HG03558 (cell line): ENCODE measurements at regions not wholly inside any gene's neighbourhood (a gene's known extent, or its start where the extent isn't known, plus 50 kb on each side); places are given as distances from the start of the nearest gene placed in this dataset.

Experiments used
- ATAC-seq: cut with Tn5 transposase; IDR thresholded peaks from one replicate; pipeline ENCODE4 v1.9.1; 2021; ENCODE audit warnings: moderate number of reproducible peaks; ENCODE audit not compliant: unreplicated experiment; ENCODE audit errors: extremely low read depth

- ATAC-seq: no peak
Measured at GRCh38 chr3:182369861-182370260, 423.4 kb upstream of the ATP11B start.

- no peak for ATAC-seq
Measured at GRCh38 chr3:182370949-182371348, 422.4 kb upstream of the ATP11B start.

- no peak for ATAC-seq
Measured at GRCh38 chr3:182375916-182376315, 417.4 kb upstream of the ATP11B start.

- ATAC-seq: no peak
Measured at GRCh38 chr3:182382112-182382857, 411.0 kb upstream of the ATP11B start.

GRCh38 chr3:182384221-182384620 lies 409.1 kb upstream of the ATP11B start:
- ATAC-seq: no peak

- ATAC-seq: no peak
Measured at GRCh38 chr3:182385356-182385755, 407.9 kb upstream of the ATP11B start.

- no peak for ATAC-seq
Measured at GRCh38 chr3:182388506-182388905, 404.8 kb upstream of the ATP11B start.

GRCh38 chr3:182389071-182389815 lies 404.1 kb upstream of the ATP11B start:
- no peak for ATAC-seq

GRCh38 chr3:182390421-182390820 lies 402.9 kb upstream of the ATP11B start:
- no peak for ATAC-seq

GRCh38 chr3:182392182-182392937 lies 400.9 kb upstream of the ATP11B start:
- ATAC-seq: no peak

- ATAC-seq: no peak
Measured at GRCh38 chr3:182393151-182393550, 400.2 kb upstream of the ATP11B start.

- ATAC-seq: no peak
Measured at GRCh38 chr3:182393830-182394367, 399.4 kb upstream of the ATP11B start.

- no peak for ATAC-seq
Measured at GRCh38 chr3:182397164-182397563, 396.1 kb upstream of the ATP11B start.

- no peak for ATAC-seq
Measured at GRCh38 chr3:182399978-182400737, 393.1 kb upstream of the ATP11B start.

GRCh38 chr3:182400838-182401237 lies 392.5 kb upstream of the ATP11B start:
- ATAC-seq: no peak

GRCh38 chr3:182404031-182404430 lies 389.3 kb upstream of the ATP11B start:
- no peak for ATAC-seq

GRCh38 chr3:182405759-182406158 lies 387.5 kb upstream of the ATP11B start:
- ATAC-seq: no peak

GRCh38 chr3:182406786-182407185 lies 386.5 kb upstream of the ATP11B start:
- ATAC-seq: no peak

GRCh38 chr3:182410051-182410450 lies 383.3 kb upstream of the ATP11B start:
- ATAC-seq: no peak

GRCh38 chr3:182412066-182412465 lies 381.2 kb upstream of the ATP11B start:
- ATAC-seq: no peak
